ENCODE measurements at regions not wholly inside any gene's neighbourhood (a gene's known extent, or its start where the extent isn't known, plus 50 kb on each side); places are given as distances from the start of the nearest gene placed in this dataset.
A peak's percentile ranks its signal among the peaks of the same experiment; 100 is the strongest.
"Not testable (repeated sequence)": the region's sequence is repeated elsewhere in the genome, so short reads cannot be mapped to it uniquely, and the experiment has no call there.

GRCh38 chr2:87534273-87534889 lies 213.5 kb upstream of the PLGLB2 start:
- H3K4me3 ChIP-seq (ENCODE audit: control insufficient read depth in 1 of 7, extremely low read depth in 1 of 7, insufficient read depth in 4 of 7, low read depth in 2 of 7, low read length in 6 of 7); H3K9me3 ChIP-seq (ENCODE audit: control extremely low read depth in 1 of 5, control insufficient read depth in 4 of 5, insufficient read depth in 2 of 5, low read depth in 1 of 5, low read length in 4 of 5); H3K27me3 ChIP-seq (replicated peaks in 2 of 5; ENCODE audit: control insufficient read depth in 4 of 5, insufficient read depth in 5 of 5, low read length in 4 of 5); H3K36me3 ChIP-seq (ENCODE audit: control insufficient read depth in 4 of 4, insufficient read depth in 4 of 4, low read length in 3 of 4); CTCF ChIA-PET; POLR2A ChIA-PET; H3K27ac ChIP-seq (ENCODE audit: insufficient read depth in 1 of 2, low read depth in 1 of 2, low read length in 2 of 2, poor library complexity in 1 of 2, severe bottlenecking in 2 of 2); DNase-seq: not testable (repeated sequence)
- no CpG with 5 or more reads among the region's 14 CpGs for WGBS (ENCODE audit: insufficient coverage)
- H3K4me1 ChIP-seq (ENCODE audit: control extremely low read depth in 1 of 4, control insufficient read depth in 4 of 4, insufficient read depth in 4 of 4, low read length in 3 of 4) = peaks cover 0 to 22% (median 3%) of the 10 kb centered on the region in 4 experiments

GRCh38 chr2:87536427-87536826 lies 211.5 kb upstream of the PLGLB2 start:
- H3K9me3 ChIP-seq (ENCODE audit: control extremely low read depth in 1 of 5, control insufficient read depth in 4 of 5, insufficient read depth in 2 of 5, low read depth in 1 of 5, low read length in 4 of 5); POLR2A ChIA-PET: not testable (repeated sequence)

GRCh38 chr2:87537251-87537671 lies 210.6 kb upstream of the PLGLB2 start:
- WGBS (ENCODE audit: insufficient coverage) = no CpG with 5 or more reads among the region's 8 CpGs
- H3K9me3 ChIP-seq (ENCODE audit: control extremely low read depth in 1 of 5, control insufficient read depth in 4 of 5, insufficient read depth in 2 of 5, low read depth in 1 of 5, low read length in 4 of 5); H3K27me3 ChIP-seq (replicated peaks in 2 of 5; ENCODE audit: control insufficient read depth in 4 of 5, insufficient read depth in 5 of 5, low read length in 4 of 5); H3K36me3 ChIP-seq (ENCODE audit: control insufficient read depth in 4 of 4, insufficient read depth in 4 of 4, low read length in 3 of 4); H3K27ac ChIP-seq (ENCODE audit: insufficient read depth in 1 of 2, low read depth in 1 of 2, low read length in 2 of 2, poor library complexity in 1 of 2, severe bottlenecking in 2 of 2); H3K4me3 ChIP-seq (ENCODE audit: control insufficient read depth in 1 of 7, extremely low read depth in 1 of 7, insufficient read depth in 4 of 7, low read depth in 2 of 7, low read length in 6 of 7); POLR2A ChIA-PET; CTCF ChIA-PET: not testable (repeated sequence)
- peak in 2 of 3 donors; percentile 0 to 5 for DNase-seq
- H3K4me1 ChIP-seq (ENCODE audit: control extremely low read depth in 1 of 4, control insufficient read depth in 4 of 4, insufficient read depth in 4 of 4, low read length in 3 of 4) = peaks cover 0 to 13% (median 2%) of the 10 kb centered on the region in 4 experiments

More at GRCh38 chr2:87536427-87536826, 211.5 kb upstream of the PLGLB2 start:
- WGBS (ENCODE audit: insufficient coverage) = no CpG with 5 or more reads among the region's 5 CpGs
- H3K36me3 ChIP-seq (ENCODE audit: control insufficient read depth in 4 of 4, insufficient read depth in 4 of 4, low read length in 3 of 4); H3K4me3 ChIP-seq (ENCODE audit: control insufficient read depth in 1 of 7, extremely low read depth in 1 of 7, insufficient read depth in 4 of 7, low read depth in 2 of 7, low read length in 6 of 7); DNase-seq; CTCF ChIA-PET; H3K27me3 ChIP-seq (replicated peaks in 2 of 5; ENCODE audit: control insufficient read depth in 4 of 5, insufficient read depth in 5 of 5, low read length in 4 of 5); H3K27ac ChIP-seq (ENCODE audit: insufficient read depth in 1 of 2, low read depth in 1 of 2, low read length in 2 of 2, poor library complexity in 1 of 2, severe bottlenecking in 2 of 2): not testable (repeated sequence)
- peaks cover 0 to 17% (median 3%) of the 10 kb centered on the region in 4 experiments for H3K4me1 ChIP-seq (ENCODE audit: control extremely low read depth in 1 of 4, control insufficient read depth in 4 of 4, insufficient read depth in 4 of 4, low read length in 3 of 4)

- peaks cover 0 to 13% (median 2%) of the 10 kb centered on the region in 4 experiments for H3K4me1 ChIP-seq (ENCODE audit: control extremely low read depth in 1 of 4, control insufficient read depth in 4 of 4, insufficient read depth in 4 of 4, low read length in 3 of 4)
- CTCF ChIA-PET; DNase-seq; POLR2A ChIA-PET; H3K27ac ChIP-seq (ENCODE audit: insufficient read depth in 1 of 2, low read depth in 1 of 2, low read length in 2 of 2, poor library complexity in 1 of 2, severe bottlenecking in 2 of 2); H3K27me3 ChIP-seq (replicated peaks in 2 of 5; ENCODE audit: control insufficient read depth in 4 of 5, insufficient read depth in 5 of 5, low read length in 4 of 5); H3K36me3 ChIP-seq (ENCODE audit: control insufficient read depth in 4 of 4, insufficient read depth in 4 of 4, low read length in 3 of 4); H3K4me3 ChIP-seq (ENCODE audit: control insufficient read depth in 1 of 7, extremely low read depth in 1 of 7, insufficient read depth in 4 of 7, low read depth in 2 of 7, low read length in 6 of 7); H3K9me3 ChIP-seq (ENCODE audit: control extremely low read depth in 1 of 5, control insufficient read depth in 4 of 5, insufficient read depth in 2 of 5, low read depth in 1 of 5, low read length in 4 of 5): not testable (repeated sequence)
- WGBS (ENCODE audit: insufficient coverage) = no CpG with 5 or more reads among the region's 12 CpGs
Measured at GRCh38 chr2:87538268-87538667, 209.6 kb upstream of the PLGLB2 start.

- POLR2A ChIA-PET; DNase-seq; H3K27ac ChIP-seq (ENCODE audit: insufficient read depth in 1 of 2, low read depth in 1 of 2, low read length in 2 of 2, poor library complexity in 1 of 2, severe bottlenecking in 2 of 2); H3K9me3 ChIP-seq (ENCODE audit: control extremely low read depth in 1 of 5, control insufficient read depth in 4 of 5, insufficient read depth in 2 of 5, low read depth in 1 of 5, low read length in 4 of 5); H3K4me1 ChIP-seq (ENCODE audit: control extremely low read depth in 1 of 4, control insufficient read depth in 4 of 4, insufficient read depth in 4 of 4, low read length in 3 of 4); H3K4me3 ChIP-seq (ENCODE audit: control insufficient read depth in 1 of 7, extremely low read depth in 1 of 7, insufficient read depth in 4 of 7, low read depth in 2 of 7, low read length in 6 of 7); H3K27me3 ChIP-seq (replicated peaks in 2 of 5; ENCODE audit: control insufficient read depth in 4 of 5, insufficient read depth in 5 of 5, low read length in 4 of 5); H3K36me3 ChIP-seq (ENCODE audit: control insufficient read depth in 4 of 4, insufficient read depth in 4 of 4, low read length in 3 of 4); CTCF ChIA-PET: not testable (repeated sequence)
- no CpG with 5 or more reads among the region's 15 CpGs for WGBS (ENCODE audit: insufficient coverage)
Measured at GRCh38 chr2:87539151-87539943, 208.5 kb upstream of the PLGLB2 start.

- H3K9me3 ChIP-seq (ENCODE audit: control extremely low read depth in 1 of 5, control insufficient read depth in 4 of 5, insufficient read depth in 2 of 5, low read depth in 1 of 5, low read length in 4 of 5); POLR2A ChIA-PET; H3K36me3 ChIP-seq (ENCODE audit: control insufficient read depth in 4 of 4, insufficient read depth in 4 of 4, low read length in 3 of 4); H3K4me1 ChIP-seq (ENCODE audit: control extremely low read depth in 1 of 4, control insufficient read depth in 4 of 4, insufficient read depth in 4 of 4, low read length in 3 of 4); CTCF ChIA-PET; H3K27ac ChIP-seq (ENCODE audit: insufficient read depth in 1 of 2, low read depth in 1 of 2, low read length in 2 of 2, poor library complexity in 1 of 2, severe bottlenecking in 2 of 2); H3K27me3 ChIP-seq (replicated peaks in 2 of 5; ENCODE audit: control insufficient read depth in 4 of 5, insufficient read depth in 5 of 5, low read length in 4 of 5); H3K4me3 ChIP-seq (ENCODE audit: control insufficient read depth in 1 of 7, extremely low read depth in 1 of 7, insufficient read depth in 4 of 7, low read depth in 2 of 7, low read length in 6 of 7); DNase-seq: not testable (repeated sequence)
- no CpG with 5 or more reads among the region's 3 CpGs for WGBS (ENCODE audit: insufficient coverage)
Measured at GRCh38 chr2:87540242-87540641, 207.6 kb upstream of the PLGLB2 start.

GRCh38 chr2:87542599-87543174 lies 205.2 kb upstream of the PLGLB2 start:
- WGBS (ENCODE audit: insufficient coverage) = no CpG with 5 or more reads among the region's 8 CpGs
- CTCF ChIA-PET; H3K4me3 ChIP-seq (ENCODE audit: control insufficient read depth in 1 of 7, extremely low read depth in 1 of 7, insufficient read depth in 4 of 7, low read depth in 2 of 7, low read length in 6 of 7); H3K9me3 ChIP-seq (ENCODE audit: control extremely low read depth in 1 of 5, control insufficient read depth in 4 of 5, insufficient read depth in 2 of 5, low read depth in 1 of 5, low read length in 4 of 5); H3K27me3 ChIP-seq (replicated peaks in 2 of 5; ENCODE audit: control insufficient read depth in 4 of 5, insufficient read depth in 5 of 5, low read length in 4 of 5); H3K36me3 ChIP-seq (ENCODE audit: control insufficient read depth in 4 of 4, insufficient read depth in 4 of 4, low read length in 3 of 4); POLR2A ChIA-PET; H3K27ac ChIP-seq (ENCODE audit: insufficient read depth in 1 of 2, low read depth in 1 of 2, low read length in 2 of 2, poor library complexity in 1 of 2, severe bottlenecking in 2 of 2); H3K4me1 ChIP-seq (ENCODE audit: control extremely low read depth in 1 of 4, control insufficient read depth in 4 of 4, insufficient read depth in 4 of 4, low read length in 3 of 4): not testable (repeated sequence)
- DNase-seq = peak; percentile 56 to 85 (median 69)
